HG02678 (cell line): ENCODE measurements at regions not wholly inside any gene's neighbourhood (a gene's known extent, or its start where the extent isn't known, plus 50 kb on each side); places are given as distances from the start of the nearest gene placed in this dataset.

Experiments used
- ATAC-seq: cut with Tn5 transposase; IDR thresholded peaks from one replicate; pipeline ENCODE4 v1.9.1; 2021; ENCODE audit warnings: mild to moderate bottlenecking, moderate library complexity; ENCODE audit not compliant: unreplicated experiment

DNA sequence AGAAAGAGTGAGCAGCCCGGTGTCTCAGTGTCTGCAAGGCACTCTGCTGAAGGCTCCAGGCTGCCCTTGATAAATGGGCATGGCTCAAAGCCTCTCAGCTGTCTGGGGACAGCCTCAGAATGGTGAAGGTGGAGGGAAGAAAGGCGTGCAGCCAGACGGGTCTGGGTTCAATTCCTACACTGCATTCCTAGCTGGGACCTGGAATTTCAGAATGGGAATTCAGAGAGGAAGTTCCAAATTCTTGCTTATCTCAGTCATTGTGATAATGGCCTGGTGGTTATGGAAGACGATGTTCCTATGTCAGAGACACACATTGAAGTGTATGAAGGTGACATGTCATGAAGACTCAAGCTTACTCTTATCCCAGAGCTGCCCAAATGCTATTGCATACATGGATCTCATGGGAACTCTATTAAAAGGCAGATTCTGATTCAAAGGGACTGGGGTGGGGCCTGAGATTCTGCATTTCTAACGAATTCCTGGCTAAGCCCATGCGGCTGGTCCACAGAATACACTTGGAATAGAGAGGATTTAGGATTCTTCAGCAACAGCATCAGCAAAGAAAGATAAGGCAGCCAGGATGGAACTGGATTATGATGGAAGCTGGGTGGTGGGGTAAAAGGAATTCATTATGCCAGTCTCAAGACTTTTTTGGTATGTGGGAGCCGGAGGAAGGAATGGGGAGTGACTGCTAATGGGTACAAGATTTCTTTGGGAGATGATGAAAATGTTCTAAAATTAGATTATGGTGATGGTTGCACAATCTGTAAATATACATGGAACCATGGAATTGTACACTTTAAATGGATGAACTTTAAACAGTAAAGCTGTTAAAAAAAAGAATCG lies 82.6 kb upstream of the ZMIZ1 start:
- no peak for ATAC-seq

DNA sequence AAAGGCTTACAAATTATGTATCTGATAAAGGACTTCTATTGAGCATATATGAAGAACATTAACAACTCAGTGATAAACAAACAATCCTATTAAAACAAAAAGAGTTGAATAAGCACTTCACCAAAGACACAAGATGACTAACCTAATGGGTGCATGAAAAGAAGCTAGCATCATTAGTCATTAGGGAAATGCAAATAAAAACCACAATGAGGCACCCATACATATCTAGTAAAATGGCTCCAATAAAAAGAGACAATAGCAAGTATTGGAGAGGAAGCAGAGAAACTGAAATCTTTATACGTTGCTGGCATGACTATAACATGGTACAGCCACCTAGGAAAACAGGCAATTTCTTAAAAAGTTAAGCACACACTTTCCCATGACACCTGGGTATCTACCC lies 77.6 kb upstream of the ZMIZ1 start:
- no peak for ATAC-seq

DNA sequence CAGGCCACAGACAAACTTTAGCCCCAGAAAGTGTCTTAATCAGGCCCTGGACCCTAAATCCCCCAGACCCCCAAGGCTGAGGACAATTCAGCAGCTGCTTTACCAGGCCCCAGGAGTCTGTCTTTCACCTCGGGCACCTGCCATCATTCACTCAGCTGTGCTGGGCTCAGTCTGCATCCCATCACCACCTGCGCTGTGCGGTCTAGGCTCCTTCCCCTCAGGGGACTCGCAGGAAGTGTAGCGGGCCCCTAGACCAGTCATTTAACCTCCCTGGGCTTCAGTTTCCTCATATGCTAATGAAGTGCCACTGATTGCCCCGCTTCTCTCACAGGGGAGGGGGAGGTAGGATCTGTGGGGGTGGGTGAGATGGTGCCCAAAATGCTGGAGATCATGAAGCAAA lies 76.4 kb upstream of the ZMIZ1 start:
- no peak for ATAC-seq

DNA sequence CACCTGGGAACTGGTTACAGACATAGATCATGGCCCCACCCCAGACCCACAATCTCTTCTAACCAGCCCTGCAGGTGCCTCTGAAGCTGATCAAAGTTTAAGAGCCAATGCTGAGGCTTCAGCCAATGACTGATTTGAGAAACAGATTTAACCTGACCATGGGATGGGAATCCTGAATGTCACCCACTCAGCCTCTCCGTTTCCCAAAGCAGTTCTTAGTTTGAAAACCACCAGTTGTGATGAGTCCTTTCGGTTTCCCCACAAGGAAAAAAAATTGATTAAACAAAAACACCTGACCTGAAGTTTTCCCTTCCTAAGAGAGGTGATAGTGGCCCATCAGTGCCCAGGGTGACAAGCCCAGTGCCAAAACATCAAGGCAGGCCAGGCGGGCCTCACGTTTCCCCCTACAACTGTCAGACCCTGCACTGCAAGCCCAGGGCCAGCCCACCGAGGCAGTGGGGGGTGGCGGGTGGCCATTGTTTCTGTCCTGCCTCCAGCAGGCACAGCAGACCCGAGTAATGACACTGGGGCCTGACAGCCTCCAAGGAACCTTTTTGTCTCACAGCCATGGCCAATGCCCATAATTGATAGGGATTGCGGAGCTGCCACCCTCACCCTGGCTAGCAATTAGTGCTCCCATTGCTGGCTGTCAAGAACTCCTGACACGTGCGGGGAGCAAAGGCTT lies 75.4 kb upstream of the ZMIZ1 start:
- no peak for ATAC-seq

DNA sequence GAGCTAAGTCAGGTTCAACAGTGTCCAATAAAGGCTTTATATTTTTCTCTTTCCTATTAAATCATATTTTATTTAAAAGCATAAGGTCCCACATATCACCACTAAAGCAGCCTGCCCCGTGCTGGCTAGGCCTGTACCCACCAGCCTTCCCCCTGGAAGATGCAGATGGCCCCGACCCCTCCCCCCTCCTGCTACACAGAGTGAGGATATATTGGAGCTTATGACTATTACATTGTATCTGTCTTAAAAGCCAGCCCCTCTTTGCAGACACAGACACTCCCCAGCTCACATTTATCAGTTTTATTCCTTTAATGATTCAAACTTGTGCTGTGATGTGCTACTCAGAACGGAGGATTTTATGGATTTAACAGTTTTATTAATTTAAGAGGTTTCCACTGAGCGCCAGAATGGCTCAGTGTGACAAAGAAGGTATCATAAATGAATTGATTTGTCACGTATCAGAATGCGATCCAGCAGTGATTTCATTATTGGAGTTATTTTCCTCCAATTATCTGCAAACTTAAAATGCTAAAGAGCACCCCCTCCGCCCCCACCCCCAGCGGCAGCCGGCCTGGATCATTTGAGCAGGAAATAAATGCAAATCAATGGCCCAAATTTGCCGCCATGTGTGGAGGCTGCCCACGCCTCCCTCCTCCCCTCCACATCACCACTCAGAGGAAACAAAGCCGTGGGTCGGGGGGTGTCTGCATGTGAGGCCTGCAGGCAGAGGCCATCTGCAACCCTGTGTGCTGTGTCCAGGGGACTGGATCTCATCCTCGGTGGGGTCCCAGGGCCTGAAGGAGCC lies 72.6 kb upstream of the ZMIZ1 start:
- ATAC-seq: no peak

DNA sequence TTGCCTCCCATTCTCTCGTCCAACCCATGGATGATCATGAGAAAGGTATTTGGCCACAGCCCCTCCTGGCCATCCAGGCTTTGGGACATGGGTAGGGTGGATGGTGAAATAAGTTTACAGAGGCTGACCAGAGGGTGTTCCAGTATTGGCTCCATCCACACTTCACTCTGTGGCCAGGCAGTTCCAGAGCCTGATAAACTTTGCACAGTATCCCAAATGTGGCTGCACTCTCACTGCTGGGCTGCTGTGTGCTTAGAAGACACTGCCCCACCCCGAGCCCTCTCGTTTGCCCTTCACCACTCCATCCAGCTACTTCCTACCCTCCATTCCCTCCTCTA lies 72.0 kb upstream of the ZMIZ1 start:
- no peak for ATAC-seq

DNA sequence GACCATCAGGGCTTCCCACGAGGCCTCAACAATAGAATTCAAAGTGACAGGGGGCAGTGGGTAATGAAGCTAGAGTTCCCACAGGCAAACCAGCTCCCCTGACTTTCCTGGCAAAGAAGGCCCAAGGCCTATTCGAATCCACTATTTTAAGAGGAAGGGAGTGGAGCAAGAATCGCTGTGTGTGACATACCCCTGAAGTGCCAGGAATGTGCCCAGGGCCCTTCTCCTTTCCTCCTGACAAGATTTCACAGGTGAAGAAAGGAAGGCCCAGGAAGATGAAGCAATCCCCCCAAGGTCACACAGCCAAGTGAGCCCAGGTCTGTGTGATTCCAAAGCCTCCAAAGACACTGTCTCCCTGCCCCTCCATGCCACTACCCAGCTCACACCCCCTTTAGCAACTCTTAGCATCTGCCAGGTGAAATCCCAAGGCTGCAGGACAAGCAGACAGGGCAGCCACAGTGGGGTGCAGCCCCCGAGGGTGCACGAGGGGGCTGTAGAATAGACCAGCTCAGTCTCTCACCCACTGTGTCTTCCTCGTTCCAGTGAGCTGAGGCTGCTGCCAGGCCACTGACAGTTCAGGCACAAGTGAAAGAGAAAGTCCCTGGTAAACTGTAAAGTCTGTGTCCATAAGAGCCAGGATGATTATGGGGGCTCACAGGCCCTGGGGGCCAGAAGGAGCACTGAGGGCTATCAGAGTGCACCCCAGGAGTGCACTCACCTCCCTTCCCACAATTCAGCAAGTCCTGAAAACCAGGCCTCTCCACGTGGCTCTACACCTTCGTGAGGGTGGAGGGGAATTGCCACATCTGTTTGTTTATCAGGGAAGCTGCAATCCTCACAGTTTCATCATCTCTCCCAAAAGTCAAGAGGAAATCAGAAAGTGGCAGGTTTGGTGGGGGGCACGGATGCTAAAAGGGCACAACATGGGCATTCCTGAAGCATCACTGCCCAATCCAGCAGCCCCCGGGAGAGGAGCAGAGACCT lies 70.8 kb upstream of the ZMIZ1 start:
- no peak for ATAC-seq

DNA sequence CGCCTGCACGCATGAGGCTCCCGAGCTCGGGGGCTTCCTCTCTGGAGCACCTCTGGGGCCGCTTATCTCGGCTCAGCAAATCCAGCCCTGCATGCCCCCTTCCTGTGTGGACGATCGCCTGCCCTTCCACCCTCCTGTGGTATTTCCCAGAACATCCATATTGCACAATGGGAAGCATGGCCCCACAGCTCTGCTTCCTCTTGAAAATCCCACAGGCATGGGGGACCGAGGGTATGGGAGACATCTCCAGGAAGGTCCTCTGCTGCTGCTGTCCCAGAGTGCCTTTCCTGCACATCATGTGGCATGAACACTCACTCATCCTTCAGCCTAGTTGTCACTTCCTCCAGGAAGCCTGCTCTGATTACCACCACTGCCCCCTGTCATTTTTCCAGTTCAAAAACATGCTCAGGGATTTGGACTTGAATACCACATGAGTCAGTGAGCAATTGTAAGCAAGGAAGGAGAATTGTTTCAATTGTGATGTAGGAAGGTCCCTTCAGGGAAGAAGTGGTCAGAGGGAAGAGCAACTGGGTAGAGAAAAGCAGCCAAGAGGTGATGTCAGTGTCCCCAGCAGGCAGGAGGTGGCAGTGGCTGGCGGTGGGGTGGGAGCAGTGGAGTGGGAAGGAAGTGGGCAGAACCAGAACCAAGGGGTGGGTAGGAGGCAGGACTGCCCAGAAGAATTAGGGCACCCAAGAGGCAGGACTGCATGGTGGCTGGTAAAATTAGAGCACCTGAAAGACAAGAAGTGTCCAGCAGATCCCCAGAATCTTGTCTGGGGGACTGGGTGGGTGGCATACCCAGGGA lies 67.5 kb upstream of the ZMIZ1 start:
- ATAC-seq: no peak

DNA sequence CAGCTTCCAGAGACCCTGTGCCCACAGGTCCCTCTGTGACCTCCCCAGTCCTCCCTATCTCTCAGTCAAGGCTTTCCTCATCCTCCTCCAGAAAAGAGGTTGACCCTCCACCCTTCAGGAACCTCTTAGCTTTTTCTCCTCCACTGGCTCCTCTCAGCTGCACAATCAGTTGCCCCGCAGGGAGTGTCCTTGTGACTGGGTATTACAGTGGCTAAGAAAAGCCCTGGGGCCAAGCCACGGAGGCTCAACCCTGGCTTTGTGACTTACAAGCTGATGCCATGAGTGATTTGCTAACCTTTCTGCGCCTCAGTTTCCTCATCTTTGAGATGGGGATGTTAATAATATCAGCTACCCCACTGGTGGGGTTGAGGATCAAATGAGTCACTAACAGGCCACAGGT lies 66.4 kb upstream of the ZMIZ1 start:
- ATAC-seq: no peak

DNA sequence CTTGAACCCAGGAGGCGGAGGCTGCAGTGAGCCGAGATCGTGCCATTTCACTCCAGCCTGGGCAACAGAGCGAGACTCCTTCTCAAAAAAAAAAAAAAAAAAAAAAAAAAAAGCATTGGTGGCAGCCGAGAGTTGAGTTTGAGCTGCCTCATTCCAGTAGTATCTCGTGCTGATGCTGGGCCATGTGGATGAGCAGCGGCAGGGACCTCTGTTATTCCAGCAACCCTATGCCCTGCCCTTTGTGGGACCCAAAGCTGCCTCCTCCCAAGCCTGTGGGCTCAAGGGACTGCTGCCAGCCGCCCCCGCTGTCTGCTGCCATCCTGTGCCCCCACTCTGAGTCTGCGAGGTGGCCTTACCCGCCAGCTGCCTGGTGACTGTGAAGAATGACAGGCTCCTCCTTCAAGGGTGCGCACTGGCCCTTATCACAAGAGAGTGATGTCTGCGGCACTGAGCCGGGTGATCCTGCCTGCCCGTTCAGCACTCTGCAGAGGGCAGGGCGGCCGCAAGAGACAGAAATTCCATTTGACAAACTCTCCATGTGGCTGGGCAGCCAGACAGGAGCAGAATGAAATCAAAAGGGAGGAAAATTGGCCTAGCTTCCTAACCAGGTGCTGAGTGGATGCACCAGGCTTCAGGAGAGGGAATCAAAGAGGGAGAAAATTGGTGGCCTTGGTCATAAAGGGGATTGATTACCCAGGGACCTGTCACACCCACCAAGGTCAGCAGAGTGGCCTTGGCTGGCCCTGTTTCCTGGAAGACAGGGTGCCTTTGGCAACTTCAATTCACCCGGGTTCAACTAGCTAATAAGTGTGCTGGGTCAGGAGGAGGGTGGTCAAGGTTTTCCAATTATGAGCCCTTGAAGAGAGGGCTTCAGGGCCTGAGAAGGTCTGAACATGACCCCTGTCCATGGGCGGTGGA lies 65.3 kb upstream of the ZMIZ1 start:
- ATAC-seq: no peak

DNA sequence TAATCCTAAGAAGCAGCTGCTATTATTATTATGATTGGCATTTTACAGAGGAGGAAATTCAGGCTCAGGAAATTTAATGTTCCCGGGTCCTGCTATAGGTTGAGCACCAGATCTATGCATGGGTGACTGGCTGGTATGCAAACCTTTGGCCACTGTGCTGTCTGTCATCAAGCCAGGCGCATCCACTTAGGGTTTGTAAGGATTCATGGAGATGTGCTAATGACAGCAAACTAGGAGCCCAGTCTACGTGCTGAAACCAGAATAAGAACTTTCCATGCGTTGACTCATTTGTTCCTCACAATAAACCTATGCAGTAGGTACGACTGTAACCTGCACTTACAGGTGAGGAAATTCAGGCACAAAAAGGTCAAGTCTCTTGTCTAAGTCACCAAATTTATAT lies 64.5 kb upstream of the ZMIZ1 start:
- ATAC-seq: no peak

DNA sequence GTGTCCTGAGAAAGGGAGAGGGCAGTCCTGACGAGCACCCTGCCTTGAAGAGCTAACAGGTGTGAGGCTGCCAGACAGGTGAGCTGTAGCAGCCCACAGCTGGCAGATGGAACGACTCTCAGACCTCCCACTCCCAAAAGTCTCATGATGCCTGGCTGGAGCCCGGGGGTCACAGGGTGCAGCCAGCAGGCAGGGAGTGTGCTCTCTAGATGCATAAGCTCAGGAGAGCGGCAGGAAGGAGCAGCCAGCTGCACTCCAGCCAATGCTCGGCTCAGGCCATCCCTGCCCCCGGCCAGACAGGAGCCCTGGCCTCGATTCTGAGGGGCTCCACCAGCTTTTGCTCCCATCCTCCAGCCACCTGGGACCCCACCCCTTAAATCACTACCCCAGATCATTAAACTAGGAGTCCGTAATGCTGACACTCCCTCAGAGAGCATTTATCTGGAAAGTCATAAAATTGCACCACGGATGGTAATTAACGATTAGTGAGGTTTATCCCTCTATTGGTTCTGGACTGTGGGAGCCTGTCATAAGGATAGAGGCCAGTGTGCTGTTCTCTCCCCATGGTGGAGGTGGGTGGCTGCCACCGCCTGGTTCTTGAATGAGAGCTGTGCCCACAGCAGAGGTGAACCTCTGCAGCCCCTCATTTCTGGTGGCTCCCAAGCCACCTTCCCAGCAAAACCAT lies 63.5 kb upstream of the ZMIZ1 start:
- ATAC-seq: no peak

DNA sequence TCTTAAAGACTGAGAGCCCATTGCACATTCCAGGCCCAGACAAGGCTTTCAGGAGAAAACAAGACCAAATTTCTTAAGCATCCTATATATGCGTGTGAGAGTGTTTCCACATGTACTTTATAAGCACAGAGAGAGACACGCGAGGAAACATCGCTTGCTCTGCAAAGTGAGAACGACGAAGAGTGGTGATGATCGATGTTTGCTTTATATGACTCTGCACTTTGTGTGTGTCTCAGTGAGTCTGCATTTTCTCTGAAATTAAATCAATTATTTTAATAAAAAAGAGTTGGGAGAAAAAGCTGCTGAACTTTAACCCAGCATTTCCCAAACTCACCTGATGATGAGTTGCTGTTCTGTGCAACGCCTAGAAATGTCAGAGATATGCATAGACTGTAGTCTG lies 61.7 kb upstream of the ZMIZ1 start:
- ATAC-seq: no peak

DNA sequence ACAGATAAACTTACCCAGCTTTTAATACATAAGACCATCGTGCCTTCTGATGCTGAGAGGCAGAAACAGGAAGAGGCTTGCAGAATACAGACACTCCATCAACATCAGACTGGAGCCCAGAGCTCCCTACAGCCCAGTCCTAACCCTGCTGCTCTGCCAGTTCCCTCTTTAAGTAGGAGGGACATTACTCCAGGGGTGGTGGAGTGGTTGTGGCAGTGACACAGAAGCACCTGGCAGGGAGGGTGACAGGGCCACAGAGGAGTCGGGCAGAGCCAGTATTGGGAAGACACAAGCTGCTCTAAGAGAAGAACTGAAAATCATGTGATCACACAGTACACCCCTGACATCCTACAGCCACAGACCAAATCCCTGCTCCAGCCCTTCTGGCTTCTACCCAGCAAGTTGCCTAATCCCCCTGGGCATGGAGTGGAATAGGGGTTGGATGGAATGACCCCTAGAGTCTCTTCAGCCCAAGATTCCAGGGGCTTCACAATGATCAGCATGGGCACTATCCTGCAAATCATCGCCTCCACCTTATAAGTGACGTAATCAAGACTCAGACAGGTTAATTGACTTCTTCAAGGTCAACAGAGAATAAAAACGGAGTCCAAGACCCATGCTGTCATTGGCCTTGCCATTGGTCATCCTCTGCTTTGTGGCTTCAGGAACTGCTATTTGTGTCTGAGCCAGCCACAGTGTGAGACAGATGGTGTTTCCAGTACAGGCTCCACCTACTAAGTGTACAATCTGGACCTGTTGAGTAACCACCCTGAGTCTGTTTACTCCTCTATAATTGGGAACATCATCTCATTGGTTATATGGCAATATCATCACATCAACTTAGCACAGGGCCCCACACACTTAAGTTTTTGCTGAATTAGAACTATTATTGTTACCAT lies 61.1 kb upstream of the ZMIZ1 start:
- ATAC-seq: no peak

DNA sequence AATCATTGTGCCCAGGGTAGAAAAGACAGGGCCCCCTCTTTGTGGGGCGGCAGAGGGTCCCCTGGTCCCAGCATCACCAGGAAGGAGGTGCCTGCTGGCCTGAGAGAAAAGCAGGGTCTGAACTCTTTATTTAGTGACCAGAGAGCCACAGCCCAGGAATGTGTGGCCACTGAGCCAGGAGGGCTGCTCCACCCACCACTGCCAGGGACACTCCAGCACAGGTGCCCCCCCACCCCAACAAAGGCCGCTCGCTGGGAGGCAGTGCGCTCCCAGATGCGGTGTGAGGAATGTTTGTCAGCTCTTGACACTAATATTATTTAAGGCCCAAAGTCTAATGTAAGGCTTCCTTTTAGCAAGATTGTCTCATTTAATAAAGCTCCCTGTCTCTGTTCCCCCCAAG lies 59.6 kb upstream of the ZMIZ1 start:
- no peak for ATAC-seq

DNA sequence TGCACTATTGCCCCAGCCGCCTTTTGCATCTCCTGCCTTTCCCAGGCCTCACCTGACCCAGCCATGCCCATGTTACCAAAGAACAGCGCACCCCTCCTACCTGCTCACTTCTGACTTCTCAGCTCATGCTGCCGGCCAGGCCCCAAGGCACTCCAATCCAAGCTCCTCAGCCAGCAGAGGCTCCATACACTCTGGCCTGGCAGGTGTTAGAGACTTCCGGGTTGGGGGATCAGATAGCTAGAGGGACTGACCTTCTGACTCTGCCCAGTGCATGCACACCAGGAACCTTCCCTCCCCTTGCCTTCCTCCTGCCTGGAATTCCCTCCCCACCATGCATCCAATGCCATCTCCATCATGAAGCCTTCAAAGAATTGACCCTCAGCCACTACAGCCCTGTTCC lies 56.2 kb upstream of the ZMIZ1 start:
- ATAC-seq: no peak

DNA sequence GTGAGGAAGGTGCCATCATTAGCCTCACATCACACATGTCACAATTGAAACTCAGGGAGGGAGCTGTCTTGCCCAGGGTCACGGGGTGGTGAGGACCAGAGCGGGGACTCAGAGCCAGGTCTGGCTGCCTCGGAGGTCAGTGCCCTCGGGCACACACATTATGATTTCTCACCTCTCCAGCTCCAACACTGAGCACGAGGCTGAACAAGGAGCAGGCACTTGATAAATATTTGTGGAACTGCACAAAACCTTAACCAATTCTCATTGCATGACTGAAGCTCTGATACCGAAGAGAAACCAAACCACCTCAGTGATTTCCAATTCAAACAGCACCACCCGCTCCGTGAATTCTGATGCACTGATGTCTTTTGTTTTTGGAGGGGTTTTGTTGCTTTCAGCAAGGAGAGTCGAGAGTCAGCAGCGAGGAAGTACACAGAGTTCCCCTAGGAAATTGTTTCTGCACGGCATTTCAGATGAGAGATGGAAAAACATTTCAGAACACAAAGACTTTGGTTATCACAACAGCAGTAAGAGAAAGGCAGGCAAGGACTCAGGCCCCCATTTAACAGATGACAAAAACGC lies 55.3 kb upstream of the ZMIZ1 start:
- no peak for ATAC-seq
